GM12878 (cell line): ENCODE measurements at regions not wholly inside any gene's neighbourhood (a gene's known extent, or its start where the extent isn't known, plus 50 kb on each side); places are given as distances from the start of the nearest gene placed in this dataset.

ENCODE experiments used
- ATAC-seq: fragments of 200-7000 bp; cut with Tn5 transposase; 3 replicates; pipeline ENCODE4 v1.9.1; 2020; ENCODE audit warnings: mild to moderate bottlenecking, moderate library complexity
- BruUV-seq: library from RNA; stranded (reverse); fragments of 400-500 nt; replicated peaks from 2 replicates; lab custom pipeline; 2021; lab: Mats Ljungman, UMichigan
- CTCF ChIA-PET: fragments of 300-600 bp; sonication (Branson Sonifier 250); formaldehyde crosslinking; extraction: SDS; loops from one replicate; lab custom pipeline; 2021; ENCODE audit warnings: inconsistent platforms; lab: Yijun Ruan, JAX
- POLR2A ChIA-PET: fragments of 350-600 bp; formaldehyde crosslinking; extraction: SDS; loops from one replicate; lab custom pipeline; 2021; ENCODE audit warnings: inconsistent platforms; lab: Charles Lee
- RAD21 ChIA-PET: fragments of 300-600 bp; sonication (Branson Sonifier 250); formaldehyde crosslinking; loops from one replicate; lab custom pipeline; 2023; ENCODE audit warnings: antibody characterized with exemption; ENCODE audit not compliant: unreplicated experiment; lab: Charles Lee
- SMC1A ChIA-PET: fragments of 300-600 bp; sonication (Branson Sonifier 250); formaldehyde crosslinking; loops from one replicate; lab custom pipeline; 2023; ENCODE audit not compliant: unreplicated experiment, uncharacterized antibody; lab: Charles Lee
- DNase-seq: peaks from one replicate; pipeline ENCODE4 v3.0.0-alpha.2; 2011; ENCODE audit warnings: low read depth, low spot score
- FAIRE-seq: peaks from 3 replicates; lab custom pipeline; 2011; peaks lifted over from hg19 to GRCh38; lab: Jason Lieb, UNC
- H2AFZ ChIP-seq: 2 replicates; pipeline ENCODE4 v1.6.0; 2011; ENCODE audit warnings: low read depth, low read length, control low read depth; ENCODE audit not compliant: control insufficient read depth
- H3K27ac ChIP-seq: 2 replicates; pipeline ENCODE4 v1.5.1; 2011; ENCODE audit warnings: control low read depth; ENCODE audit not compliant: control insufficient read depth, insufficient read depth
- H3K27me3 ChIP-seq, 2 experiments: replicated peaks in 1 of 2; 2 replicates each; pipeline versions ENCODE4 v1.6.0 to v1.6.1; 2011; ENCODE audit warnings: low read length in 1 of 2; ENCODE audit not compliant: control insufficient read depth in 2 of 2, insufficient read depth in 2 of 2
- H3K36me3 ChIP-seq, 2 experiments: 2 replicates each; pipeline ENCODE4 v1.5.1; 2011; ENCODE audit warnings: low read length in 1 of 2; ENCODE audit not compliant: control insufficient read depth in 2 of 2, insufficient read depth in 2 of 2
- H3K4me1 ChIP-seq: 2 replicates; pipeline ENCODE4 v1.6.1; 2011; ENCODE audit warnings: mild to moderate bottlenecking, low read length, moderate library complexity, mixed read lengths; ENCODE audit not compliant: control insufficient read depth, insufficient read depth
- H3K4me2 ChIP-seq: 2 replicates; pipeline ENCODE4 v1.6.0; 2011; ENCODE audit warnings: control low read depth; ENCODE audit not compliant: control insufficient read depth, insufficient read depth
- H3K4me3 ChIP-seq: fragments of 200-600 bp; sonication (generic); 2 replicates; pipeline ENCODE4 v1.5.1; 2016
- H3K79me2 ChIP-seq: 2 replicates; pipeline ENCODE4 v1.6.0; 2011; ENCODE audit warnings: low read length; ENCODE audit not compliant: control insufficient read depth, insufficient read depth
- H3K9ac ChIP-seq: 2 replicates; pipeline ENCODE4 v1.8.0; 2011; ENCODE audit warnings: low read length, control low read depth, mixed read lengths; ENCODE audit not compliant: control insufficient read depth, insufficient read depth
- H3K9me3 ChIP-seq: replicated peaks from 3 replicates; pipeline ENCODE4 v1.5.1; 2011; ENCODE audit warnings: mild to moderate bottlenecking, low read length; ENCODE audit not compliant: control insufficient read depth, insufficient read depth
- H4K20me1 ChIP-seq: 2 replicates; pipeline ENCODE4 v1.6.0; 2011; ENCODE audit not compliant: control insufficient read depth, insufficient read depth
- BACH1 ChIP-seq: fragments of 450-650 bp; IDR thresholded peaks from 2 replicates; pipeline ENCODE4 v1.6.1; 2017; ENCODE audit warnings: mild to moderate bottlenecking, borderline replicate concordance
- BCL11A ChIP-seq: IDR thresholded peaks from 2 replicates; pipeline ENCODE4 v1.6.1; 2011; ENCODE audit warnings: low read depth, low read length
- FOXK2 ChIP-seq: fragments of 450-650 bp; IDR thresholded peaks from 2 replicates; pipeline ENCODE4 v1.6.1; 2017; ENCODE audit warnings: mild to moderate bottlenecking, moderate library complexity
- GABPA ChIP-seq: IDR thresholded peaks from 2 replicates; pipeline ENCODE4 v1.6.1; 2014; ENCODE audit warnings: antibody characterized with exemption, low read depth, mild to moderate bottlenecking, inconsistent platforms
- JUNB ChIP-seq: IDR thresholded peaks from 2 replicates; pipeline ENCODE4 v1.6.1; 2016; ENCODE audit warnings: antibody characterized with exemption, mild to moderate bottlenecking
- SRF ChIP-seq, 2 experiments: IDR thresholded peaks; 2 replicates each; pipeline ENCODE4 v1.6.1; 2011; ENCODE audit warnings: low read depth in 2 of 2, low read length in 2 of 2, mild to moderate bottlenecking in 1 of 2, moderate library complexity in 1 of 2
- WGBS: methylation state at CpG from one replicate; pipeline ENCODE4 v1.1.6; 2016; ENCODE audit warnings: low lambda C conversion rate; ENCODE audit not compliant: insufficient replicate concordance, insufficient coverage; ENCODE audit errors: missing lambda C conversion rate; 5-methylcytosine and 5-hydroxymethylcytosine counted together
- in situ Hi-C: fragments of 300-500 bp; cut with MboI; formaldehyde crosslinking; loops from 9 replicates; pipeline ENCODE4 v1.14.3; 2018; ENCODE audit warnings: mixed read lengths
- intact Hi-C: fragments of 100-400 bp; cut with micrococcal nuclease; formaldehyde crosslinking; loops from one replicate; pipeline ENCODE4 v1.14.2; 2022; ENCODE audit not compliant: unreplicated experiment
- TF ChIP-seq, protein P1 (sequence below): fragments of 450-650 bp; IDR thresholded peaks from 2 replicates; pipeline ENCODE4 v1.6.1; 2016; ENCODE audit warnings: mild to moderate bottlenecking, moderate library complexity, borderline replicate concordance
- TF ChIP-seq, protein P2 (sequence below): fragments of 450-650 bp; IDR thresholded peaks from 2 replicates; pipeline ENCODE4 v1.6.1; 2017; ENCODE audit warnings: mild to moderate bottlenecking, moderate library complexity

DNA sequence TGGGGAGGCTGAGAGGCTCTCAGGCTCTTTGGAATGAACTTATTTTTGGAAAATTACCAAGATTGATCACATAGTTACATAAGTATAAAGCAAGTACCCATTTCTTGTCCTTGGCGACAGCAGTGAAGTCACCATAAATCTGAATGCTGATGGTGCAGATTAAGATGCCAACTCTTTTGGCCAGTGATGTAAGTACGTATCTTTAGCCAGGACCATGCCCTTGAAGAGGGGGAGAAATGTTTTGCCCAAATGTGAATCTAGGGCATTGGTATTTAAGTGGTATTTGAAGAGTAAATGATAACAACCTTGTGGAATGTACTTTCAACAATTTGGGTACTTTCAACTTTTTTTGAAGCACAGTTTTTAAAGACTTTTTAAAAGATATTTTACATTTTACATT, 68.2 kb upstream of the RAD23B start:
- H3K27ac ChIP-seq = no peak overlapping the region
- CTCF ChIA-PET = interaction anchor here (1.1 kb wide), 1 partner anchor 47 kb away, joined by 3 read pairs; no protein-coding TSS in a partner anchor
- no peak overlapping the region for H3K4me2 ChIP-seq
- RAD21 ChIA-PET = interaction anchor here (1.1 to 10.2 kb wide), 2 partner anchors 26 to 40 kb away, joined by 3 to 115 read pairs; no protein-coding TSS in a partner anchor
- H3K9ac ChIP-seq = no peak overlapping the region
- no peak overlapping the region for H2AFZ ChIP-seq
- no peak for FAIRE-seq
- H3K4me1 ChIP-seq = peaks cover 13% of the 10 kb centered on the region; the same call in 1 of the 2 replicates
- 48% methylated on average over 2 of the region's 2 CpGs for WGBS
- intact Hi-C loops (no loop called here), in situ Hi-C loops (no loop called here)
- no peak for DNase-seq
- SMC1A ChIA-PET = interaction anchor here (1.2 to 14.6 kb wide), 2 partner anchors 22 to 40 kb away, joined by 9 to 187 read pairs; no protein-coding TSS in a partner anchor
- no TSS peak for BruUV-seq
- no peaks in the 10 kb centered on the region for H3K79me2 ChIP-seq
- no peaks in the 10 kb centered on the region; the same call in 2 of the 3 replicates for H3K9me3 ChIP-seq
- H3K27me3 ChIP-seq = no peaks in the 10 kb centered on the region
- no peak overlapping the region for H3K4me3 ChIP-seq
- POLR2A ChIA-PET = interaction anchor here (7.9 kb wide), 1 partner anchor 39 kb away, joined by 47 read pairs; no protein-coding TSS in a partner anchor
- no peak for ATAC-seq
- no peaks in the 10 kb centered on the region for H3K36me3 ChIP-seq
- H4K20me1 ChIP-seq = no peaks in the 10 kb centered on the region
- TF ChIP-seq BACH1 (no peak), SRF (IDR thresholded peaks at IDR 0.05; ENCODE audit: low read depth in 2 of 2, low read length in 2 of 2) (no peak), BCL11A (no peak)

DNA sequence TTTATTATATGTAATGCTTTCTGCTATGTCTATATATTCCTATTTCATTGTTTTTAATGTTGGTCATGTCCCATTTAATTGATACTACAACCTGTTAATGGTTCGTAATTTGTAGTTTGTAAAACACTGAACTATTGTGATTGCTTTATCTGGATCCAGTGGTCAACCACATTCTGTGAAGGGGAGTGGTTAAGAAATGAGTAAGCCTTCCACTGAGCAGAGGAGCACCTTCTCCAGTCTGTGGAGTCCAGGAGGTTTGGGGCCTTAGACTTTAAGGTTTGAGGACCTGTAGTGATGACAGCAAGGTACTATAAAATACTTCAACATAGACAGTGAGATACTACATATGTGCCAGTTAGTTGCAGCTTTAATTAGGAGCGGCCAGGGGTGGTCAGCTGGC, 67.7 kb upstream of the RAD23B start:
- in situ Hi-C loops (no loop called here), intact Hi-C loops (no loop called here)
- Histone ChIP-seq H3K4me3 (no peak overlapping the region), H3K27ac (no peak overlapping the region), H4K20me1 (no peaks in the 10 kb centered on the region), H2AFZ (no peak overlapping the region), H3K9me3 (no peaks in the 10 kb centered on the region; the same call in 2 of the 3 replicates), H3K4me1 (peaks cover 17% of the 10 kb centered on the region; the same call in 1 of the 2 replicates), H3K4me2 (no peak overlapping the region), H3K36me3 (no peaks in the 10 kb centered on the region), H3K79me2 (no peaks in the 10 kb centered on the region), H3K27me3 (no peaks in the 10 kb centered on the region), H3K9ac (no peak overlapping the region)
- ChIA-PET CTCF (interaction anchor here (0.6 to 1.1 kb wide), 2 partner anchors 41 to 46 kb away, joined by 3 read pairs; no protein-coding TSS in a partner anchor), RAD21 (interaction anchor here (1.1 to 10.2 kb wide), 2 partner anchors 25 to 40 kb away, joined by 3 to 115 read pairs; no protein-coding TSS in a partner anchor), SMC1A (interaction anchor here (1.0 to 14.6 kb wide), 3 partner anchors 22 to 45 kb away, joined by 3 to 187 read pairs (median 9); no protein-coding TSS in a partner anchor), POLR2A (interaction anchor here (7.9 kb wide), 1 partner anchor 40 kb away, joined by 47 read pairs; no protein-coding TSS in a partner anchor)
- no peak for DNase-seq
- 71% methylated on average over 2 of the region's 2 CpGs for WGBS
- BruUV-seq = no TSS peak
- peak; percentile 35 for ATAC-seq
- no peak for FAIRE-seq
- TF ChIP-seq, protein P1, sequence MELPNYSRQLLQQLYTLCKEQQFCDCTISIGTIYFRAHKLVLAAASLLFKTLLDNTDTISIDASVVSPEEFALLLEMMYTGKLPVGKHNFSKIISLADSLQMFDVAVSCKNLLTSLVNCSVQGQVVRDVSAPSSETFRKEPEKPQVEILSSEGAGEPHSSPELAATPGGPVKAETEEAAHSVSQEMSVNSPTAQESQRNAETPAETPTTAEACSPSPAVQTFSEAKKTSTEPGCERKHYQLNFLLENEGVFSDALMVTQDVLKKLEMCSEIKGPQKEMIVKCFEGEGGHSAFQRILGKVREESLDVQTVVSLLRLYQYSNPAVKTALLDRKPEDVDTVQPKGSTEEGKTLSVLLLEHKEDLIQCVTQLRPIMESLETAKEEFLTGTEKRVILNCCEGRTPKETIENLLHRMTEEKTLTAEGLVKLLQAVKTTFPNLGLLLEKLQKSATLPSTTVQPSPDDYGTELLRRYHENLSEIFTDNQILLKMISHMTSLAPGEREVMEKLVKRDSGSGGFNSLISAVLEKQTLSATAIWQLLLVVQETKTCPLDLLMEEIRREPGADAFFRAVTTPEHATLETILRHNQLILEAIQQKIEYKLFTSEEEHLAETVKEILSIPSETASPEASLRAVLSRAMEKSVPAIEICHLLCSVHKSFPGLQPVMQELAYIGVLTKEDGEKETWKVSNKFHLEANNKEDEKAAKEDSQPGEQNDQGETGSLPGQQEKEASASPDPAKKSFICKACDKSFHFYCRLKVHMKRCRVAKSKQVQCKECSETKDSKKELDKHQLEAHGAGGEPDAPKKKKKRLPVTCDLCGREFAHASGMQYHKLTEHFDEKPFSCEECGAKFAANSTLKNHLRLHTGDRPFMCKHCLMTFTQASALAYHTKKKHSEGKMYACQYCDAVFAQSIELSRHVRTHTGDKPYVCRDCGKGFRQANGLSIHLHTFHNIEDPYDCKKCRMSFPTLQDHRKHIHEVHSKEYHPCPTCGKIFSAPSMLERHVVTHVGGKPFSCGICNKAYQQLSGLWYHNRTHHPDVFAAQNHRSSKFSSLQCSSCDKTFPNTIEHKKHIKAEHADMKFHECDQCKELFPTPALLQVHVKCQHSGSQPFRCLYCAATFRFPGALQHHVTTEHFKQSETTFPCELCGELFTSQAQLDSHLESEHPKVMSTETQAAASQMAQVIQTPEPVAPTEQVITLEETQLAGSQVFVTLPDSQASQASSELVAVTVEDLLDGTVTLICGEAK = no peak
- no peak for TF ChIP-seq FOXK2
- no peak for TF ChIP-seq GABPA
- peak; percentile 36; the same call in 1 of the 2 replicates for TF ChIP-seq JUNB
- TF ChIP-seq, protein P2, sequence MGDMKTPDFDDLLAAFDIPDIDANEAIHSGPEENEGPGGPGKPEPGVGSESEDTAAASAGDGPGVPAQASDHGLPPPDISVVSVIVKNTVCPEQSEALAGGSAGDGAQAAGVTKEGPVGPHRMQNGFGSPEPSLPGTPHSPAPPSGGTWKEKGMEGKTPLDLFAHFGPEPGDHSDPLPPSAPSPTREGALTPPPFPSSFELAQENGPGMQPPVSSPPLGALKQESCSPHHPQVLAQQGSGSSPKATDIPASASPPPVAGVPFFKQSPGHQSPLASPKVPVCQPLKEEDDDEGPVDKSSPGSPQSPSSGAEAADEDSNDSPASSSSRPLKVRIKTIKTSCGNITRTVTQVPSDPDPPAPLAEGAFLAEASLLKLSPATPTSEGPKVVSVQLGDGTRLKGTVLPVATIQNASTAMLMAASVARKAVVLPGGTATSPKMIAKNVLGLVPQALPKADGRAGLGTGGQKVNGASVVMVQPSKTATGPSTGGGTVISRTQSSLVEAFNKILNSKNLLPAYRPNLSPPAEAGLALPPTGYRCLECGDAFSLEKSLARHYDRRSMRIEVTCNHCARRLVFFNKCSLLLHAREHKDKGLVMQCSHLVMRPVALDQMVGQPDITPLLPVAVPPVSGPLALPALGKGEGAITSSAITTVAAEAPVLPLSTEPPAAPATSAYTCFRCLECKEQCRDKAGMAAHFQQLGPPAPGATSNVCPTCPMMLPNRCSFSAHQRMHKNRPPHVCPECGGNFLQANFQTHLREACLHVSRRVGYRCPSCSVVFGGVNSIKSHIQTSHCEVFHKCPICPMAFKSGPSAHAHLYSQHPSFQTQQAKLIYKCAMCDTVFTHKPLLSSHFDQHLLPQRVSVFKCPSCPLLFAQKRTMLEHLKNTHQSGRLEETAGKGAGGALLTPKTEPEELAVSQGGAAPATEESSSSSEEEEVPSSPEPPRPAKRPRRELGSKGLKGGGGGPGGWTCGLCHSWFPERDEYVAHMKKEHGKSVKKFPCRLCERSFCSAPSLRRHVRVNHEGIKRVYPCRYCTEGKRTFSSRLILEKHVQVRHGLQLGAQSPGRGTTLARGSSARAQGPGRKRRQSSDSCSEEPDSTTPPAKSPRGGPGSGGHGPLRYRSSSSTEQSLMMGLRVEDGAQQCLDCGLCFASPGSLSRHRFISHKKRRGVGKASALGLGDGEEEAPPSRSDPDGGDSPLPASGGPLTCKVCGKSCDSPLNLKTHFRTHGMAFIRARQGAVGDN = no peak
